Endothelial cell of umbilical vein (primary cell): ENCODE measurements at regions not wholly inside any gene's neighbourhood (a gene's known extent, or its start where the extent isn't known, plus 50 kb on each side); places are given as distances from the start of the nearest gene placed in this dataset.

Experiments
- BruUV-seq: library from RNA; stranded (reverse); fragments of 400-500 nt; replicated peaks from 2 replicates; lab custom pipeline; 2021; lab: Mats Ljungman, UMichigan
- CTCF ChIA-PET: fragments of 300-600, 350-600 bp; sonication (Branson Sonifier 250); formaldehyde crosslinking; loops from one replicate; lab custom pipeline; 2021; ENCODE audit warnings: antibody characterized with exemption, inconsistent platforms; lab: Charles Lee
- POLR2A ChIA-PET: fragments of 300-600, 350-600 bp; sonication (Branson Sonifier 250); formaldehyde crosslinking; loops from one replicate; lab custom pipeline; 2021; ENCODE audit warnings: antibody characterized with exemption, inconsistent platforms; lab: Charles Lee
- DNase-seq: peaks from one replicate; pipeline ENCODE4 v3.0.0-alpha.2; 2011; ENCODE audit warnings: low read depth, low spot score
- FAIRE-seq: peaks from 2 replicates; lab custom pipeline; 2011; peaks lifted over from hg19 to GRCh38; lab: Jason Lieb, UNC
- H2AFZ ChIP-seq: 2 replicates; pipeline ENCODE4 v1.6.0; 2012; ENCODE audit warnings: low read depth, low read length, control low read depth, inconsistent platforms
- H3K27ac ChIP-seq: 2 replicates; pipeline ENCODE4 v1.5.1; 2011; ENCODE audit warnings: low read depth, mild to moderate bottlenecking, control low read depth, low read length, moderate library complexity; ENCODE audit not compliant: insufficient read depth
- H3K27me3 ChIP-seq, 2 experiments: 2 replicates each; pipeline versions ENCODE4 v1.6.0 to v1.6.1; 2011; ENCODE audit warnings: low read length in 2 of 2, mixed read lengths in 1 of 2; ENCODE audit not compliant: control insufficient read depth in 2 of 2, insufficient read depth in 2 of 2
- H3K36me3 ChIP-seq, 2 experiments: 2 replicates in 1 of 2; 3 replicates in 1 of 2; pipeline ENCODE4 v1.5.1; 2011; ENCODE audit warnings: low read length in 2 of 2, mild to moderate bottlenecking in 1 of 2, moderate library complexity in 1 of 2; ENCODE audit not compliant: control insufficient read depth in 2 of 2, insufficient read depth in 2 of 2; ENCODE audit errors: extremely low read depth in 1 of 2
- H3K4me1 ChIP-seq: 3 replicates; pipeline ENCODE4 v1.5.1; 2011; ENCODE audit warnings: mild to moderate bottlenecking, low read length; ENCODE audit not compliant: control insufficient read depth, insufficient read depth; ENCODE audit errors: extremely low read depth
- H3K4me2 ChIP-seq: 2 replicates; pipeline ENCODE4 v1.6.1; 2011; ENCODE audit warnings: low read length, control low read depth, mixed read lengths; ENCODE audit not compliant: insufficient read depth
- H3K4me3 ChIP-seq, 3 experiments: fragments of 200-600 bp in 1 of 3; sonication (generic), shearing (Covaris generic) in 1 of 3; replicated peaks in 1 of 3; 2 replicates each; pipeline ENCODE4 v1.5.1; 2011 to 2016; ENCODE audit warnings: control low read depth in 3 of 3, low read length in 3 of 3, mild to moderate bottlenecking in 2 of 3, inconsistent platforms in 1 of 3, low read depth in 1 of 3, moderate library complexity in 1 of 3; ENCODE audit not compliant: insufficient read depth in 1 of 3
- H3K79me2 ChIP-seq: 2 replicates; pipeline ENCODE4 v1.6.0; 2012; ENCODE audit warnings: low read length, inconsistent platforms; ENCODE audit not compliant: control insufficient read depth, insufficient read depth
- H3K9ac ChIP-seq: replicated peaks from 2 replicates; pipeline ENCODE3; 2011; ENCODE audit warnings: low read length, control low read depth; ENCODE audit not compliant: insufficient read depth; ENCODE audit errors: extremely low read depth
- H3K9me1 ChIP-seq: replicated peaks from 3 replicates; pipeline ENCODE4 v1.6.0; 2011; ENCODE audit warnings: mild to moderate bottlenecking, low read length; ENCODE audit not compliant: control insufficient read depth, insufficient read depth; ENCODE audit errors: extremely low read depth
- H3K9me3 ChIP-seq: replicated peaks from 2 replicates; pipeline ENCODE4 v1.5.1; 2012; ENCODE audit warnings: low read length, inconsistent platforms; ENCODE audit not compliant: control insufficient read depth, insufficient read depth
- H4K20me1 ChIP-seq: replicated peaks from 2 replicates; pipeline ENCODE3; 2011; ENCODE audit warnings: mild to moderate bottlenecking, low read length; ENCODE audit not compliant: control insufficient read depth, insufficient read depth; ENCODE audit errors: extremely low read depth
- CTCF ChIP-seq, 2 donors: IDR thresholded peaks; 1 replicate in 1 of 2; 2 replicates in 1 of 2; pipeline ENCODE4 v1.5.1; 2011; ENCODE audit warnings: low read length in 2 of 2, mild to moderate bottlenecking in 2 of 2, moderate library complexity in 2 of 2, control low read depth in 1 of 2, inconsistent platforms in 1 of 2, low read depth in 1 of 2; ENCODE audit not compliant: insufficient read depth in 1 of 2; ENCODE audit errors: extremely low read depth in 1 of 2
- EZH2 ChIP-seq: IDR thresholded peaks from 2 replicates; pipeline ENCODE4 v1.6.1; 2012; ENCODE audit warnings: borderline replicate concordance, low read depth, mild to moderate bottlenecking, moderate library complexity, low read length, inconsistent platforms; ENCODE audit not compliant: severe bottlenecking
- FOS ChIP-seq: IDR thresholded peaks from 2 replicates; pipeline ENCODE4 v1.6.1; 2011; ENCODE audit warnings: mild to moderate bottlenecking, low read length, moderate library complexity, borderline replicate concordance; ENCODE audit not compliant: insufficient read depth
- GATA2 ChIP-seq: IDR thresholded peaks from 2 replicates; pipeline ENCODE4 v1.7.0; 2011; ENCODE audit warnings: low read depth, mild to moderate bottlenecking, moderate library complexity, mixed read lengths, low read length; ENCODE audit not compliant: insufficient read length, insufficient read depth
- JUN ChIP-seq: IDR thresholded peaks from 2 replicates; pipeline ENCODE4 v1.6.1; 2011; ENCODE audit warnings: borderline replicate concordance, low read depth; ENCODE audit not compliant: insufficient read length, insufficient read depth
- MYC ChIP-seq: IDR thresholded peaks from one replicate; pipeline ENCODE4 v1.6.1; 2011; ENCODE audit warnings: mild to moderate bottlenecking, low read depth, low read length
- POLR2A ChIP-seq: IDR thresholded peaks from 2 replicates; pipeline ENCODE4 v1.6.1; 2012; ENCODE audit warnings: low read depth, mild to moderate bottlenecking, control low read depth, low read length
- POLR2AphosphoS5 ChIP-seq: IDR thresholded peaks from 2 replicates; pipeline ENCODE4 v1.6.1; 2012; ENCODE audit warnings: low read depth, mild to moderate bottlenecking, control low read depth, low read length, moderate library complexity; ENCODE audit not compliant: insufficient read depth
- dilution Hi-C: fragments of 300-500 bp; cut with MboI; formaldehyde crosslinking; loops from one replicate; pipeline ENCODE4 v1.15.0; 2019; ENCODE audit warnings: low sequenced_read_pairs; ENCODE audit not compliant: extremely low pct_ligation_motif_present
- intact Hi-C: fragments of 100-400 bp; cut with micrococcal nuclease; formaldehyde crosslinking; loops from one replicate; pipeline ENCODE4 v1.10.0; 2022
- TF ChIP-seq, protein P1 (sequence below): IDR thresholded peaks from 2 replicates; pipeline ENCODE4 v1.6.1; 2011; ENCODE audit not compliant: insufficient read depth, insufficient read length

- ChIA-PET POLR2A (no interaction called here), CTCF (no interaction called here)
- no peak for TF ChIP-seq GATA2
- no peak for TF ChIP-seq EZH2
- DNase-seq (no peak), FAIRE-seq (no peak)
- no peak overlapping the region for H3K27ac ChIP-seq
- no peaks in the 10 kb centered on the region for H4K20me1 ChIP-seq
- H3K4me2 ChIP-seq: no peak overlapping the region
- H3K36me3 ChIP-seq: no peaks in the 10 kb centered on the region
- no peak overlapping the region for H3K9ac ChIP-seq
- dilution Hi-C loops: no loop called here
- BruUV-seq: no TSS peak
- no peaks in the 10 kb centered on the region for H3K9me1 ChIP-seq
- H3K27me3 ChIP-seq: no peaks in the 10 kb centered on the region
- H3K4me1 ChIP-seq: no peaks in the 10 kb centered on the region
- no peak overlapping the region for H2AFZ ChIP-seq
- intact Hi-C loops: no loop called here
- no peaks in the 10 kb centered on the region for H3K9me3 ChIP-seq
- H3K79me2 ChIP-seq: no peaks in the 10 kb centered on the region
- no peak overlapping the region for H3K4me3 ChIP-seq
Measured at GRCh38 chr4:175271010-175271630, 353.0 kb downstream of the ADAM29 start.

GRCh38 chr4:175273995-175274753 lies 356.0 kb downstream of the ADAM29 start:
- no peaks in the 10 kb centered on the region for H3K9me1 ChIP-seq
- intact Hi-C loops (no loop called here), dilution Hi-C loops (no loop called here)
- H3K9me3 ChIP-seq: no peaks in the 10 kb centered on the region
- no peak overlapping the region for H3K4me3 ChIP-seq
- H3K4me1 ChIP-seq: no peaks in the 10 kb centered on the region
- ChIA-PET POLR2A (no interaction called here), CTCF (no interaction called here)
- TF ChIP-seq POLR2AphosphoS5: no peak
- no peak for TF ChIP-seq MYC
- TF ChIP-seq CTCF (IDR thresholded peaks at IDR 0.05; ENCODE audit: extremely low read depth in 1 of 2, insufficient read depth in 1 of 2, low read depth in 1 of 2, low read length in 2 of 2): no peak
- no peak for TF ChIP-seq JUN
- no peak for TF ChIP-seq GATA2
- no peak for TF ChIP-seq POLR2A
- TF ChIP-seq FOS: no peak
- TF ChIP-seq EZH2: no peak
- TF ChIP-seq, protein P1, sequence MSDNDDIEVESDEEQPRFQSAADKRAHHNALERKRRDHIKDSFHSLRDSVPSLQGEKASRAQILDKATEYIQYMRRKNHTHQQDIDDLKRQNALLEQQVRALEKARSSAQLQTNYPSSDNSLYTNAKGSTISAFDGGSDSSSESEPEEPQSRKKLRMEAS: no peak
- BruUV-seq: no TSS peak
- H2AFZ ChIP-seq: no peak overlapping the region
- H3K27me3 ChIP-seq: no peaks in the 10 kb centered on the region
- no peak for DNase-seq
- H3K9ac ChIP-seq: no peak overlapping the region
- no peak for FAIRE-seq
- no peak overlapping the region for H3K4me2 ChIP-seq
- no peaks in the 10 kb centered on the region for H3K36me3 ChIP-seq
- H4K20me1 ChIP-seq: no peaks in the 10 kb centered on the region
- H3K79me2 ChIP-seq: no peaks in the 10 kb centered on the region
- no peak overlapping the region for H3K27ac ChIP-seq
